ENCODE measurements at regions not wholly inside any gene's neighbourhood (a gene's known extent, or its start where the extent isn't known, plus 50 kb on each side); places are given as distances from the start of the nearest gene placed in this dataset.

- no peaks in the 10 kb centered on the region for H3K79me2 ChIP-seq (ENCODE audit: low read length)
- no peak overlapping the region for H3K4me2 ChIP-seq (ENCODE audit: low read depth, low read length, poor library complexity, severe bottlenecking)
- H2AFZ ChIP-seq (ENCODE audit: low read length): no peak overlapping the region
- no peaks in the 10 kb centered on the region for H3K36me3 ChIP-seq (ENCODE audit: insufficient read depth, low read length)
- H3K9me2 ChIP-seq (replicated peaks; ENCODE audit: insufficient read depth, low read length): no peaks in the 10 kb centered on the region
- no peak overlapping the region for H3K27ac ChIP-seq (ENCODE audit: low read length)
- no peaks in the 10 kb centered on the region for H3K4me1 ChIP-seq (ENCODE audit: low read length)
- no peaks in the 10 kb centered on the region for H3K27me3 ChIP-seq (ENCODE audit: low read length)
- H3K9ac ChIP-seq (ENCODE audit: low read length): no peak overlapping the region
- H4K20me1 ChIP-seq (ENCODE audit: insufficient read depth, low read depth, low read length): no peaks in the 10 kb centered on the region
- no peak overlapping the region for H3K4me3 ChIP-seq (ENCODE audit: low read length)
- DNase-seq: no peak
- no peaks in the 10 kb centered on the region for H3K9me3 ChIP-seq (ENCODE audit: low read length)
Observed at GRCh38 chr6:138680085-138680484, 93.5 kb upstream of the CCDC28A start.

- Histone ChIP-seq H4K20me1 (ENCODE audit: insufficient read depth, low read depth, low read length) (no peaks in the 10 kb centered on the region), H3K27ac (ENCODE audit: low read length) (no peak overlapping the region), H3K4me2 (ENCODE audit: low read depth, low read length, poor library complexity, severe bottlenecking) (no peak overlapping the region), H3K4me3 (ENCODE audit: low read length) (no peak overlapping the region), H3K9me2 (replicated peaks; ENCODE audit: insufficient read depth, low read length) (no peaks in the 10 kb centered on the region), H3K36me3 (ENCODE audit: insufficient read depth, low read length) (no peaks in the 10 kb centered on the region), H3K4me1 (ENCODE audit: low read length) (no peaks in the 10 kb centered on the region), H3K9ac (ENCODE audit: low read length) (no peak overlapping the region), H3K9me3 (ENCODE audit: low read length) (no peaks in the 10 kb centered on the region), H3K27me3 (ENCODE audit: low read length) (no peaks in the 10 kb centered on the region), H2AFZ (ENCODE audit: low read length) (no peak overlapping the region), H3K79me2 (ENCODE audit: low read length) (no peaks in the 10 kb centered on the region)
- DNase-seq: no peak
Observed at GRCh38 chr6:138681627-138682026, 91.9 kb upstream of the CCDC28A start.

DNA sequence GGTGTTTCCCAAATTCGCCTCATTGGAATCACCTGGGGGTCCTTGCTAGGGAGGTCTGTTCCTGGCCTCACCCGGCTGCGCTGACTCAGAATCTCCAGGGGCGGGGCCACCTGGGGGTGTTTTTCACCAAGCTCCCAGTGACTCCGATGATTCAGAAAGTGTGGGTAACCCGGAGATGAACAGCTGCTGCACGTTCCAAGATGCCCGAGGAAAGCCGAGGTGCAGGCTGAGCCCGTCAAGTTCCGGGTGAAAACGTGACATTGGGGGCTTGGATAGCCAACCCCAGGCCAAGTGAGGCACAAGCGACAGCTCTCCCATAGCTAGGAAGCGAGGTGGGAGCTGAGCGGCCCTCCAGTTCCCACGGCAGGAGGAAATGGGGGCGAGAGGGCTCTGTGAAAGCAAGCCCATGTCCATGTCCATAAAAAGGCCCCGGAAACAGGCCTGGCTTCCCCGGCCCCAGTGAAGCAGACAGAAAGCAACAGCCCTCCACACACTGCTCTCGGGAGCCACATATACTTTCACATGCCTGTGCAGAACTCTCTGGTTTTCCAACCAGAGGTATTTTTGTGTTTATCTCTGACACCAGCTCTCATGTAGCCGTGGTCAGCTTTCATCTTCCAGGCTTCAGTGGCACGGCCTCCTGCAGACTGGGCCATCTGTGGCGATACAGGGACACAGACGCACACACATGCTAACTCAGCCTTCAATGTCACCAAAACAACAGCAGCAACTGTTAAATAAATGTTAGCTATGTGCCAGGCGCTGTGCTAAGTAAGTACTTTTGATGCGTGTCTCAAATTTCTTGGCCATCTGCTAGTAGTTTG, 90.7 kb upstream of the CCDC28A start:
- Histone ChIP-seq H3K9me2 (replicated peaks; ENCODE audit: insufficient read depth, low read length) (no peaks in the 10 kb centered on the region), H3K27ac (ENCODE audit: low read length) (no peak overlapping the region), H4K20me1 (ENCODE audit: insufficient read depth, low read depth, low read length) (no peaks in the 10 kb centered on the region), H3K9me3 (ENCODE audit: low read length) (no peaks in the 10 kb centered on the region), H3K4me1 (ENCODE audit: low read length) (no peaks in the 10 kb centered on the region), H3K4me2 (ENCODE audit: low read depth, low read length, poor library complexity, severe bottlenecking) (no peak overlapping the region), H3K79me2 (ENCODE audit: low read length) (no peaks in the 10 kb centered on the region), H3K27me3 (ENCODE audit: low read length) (no peaks in the 10 kb centered on the region), H2AFZ (ENCODE audit: low read length) (no peak overlapping the region), H3K4me3 (ENCODE audit: low read length) (no peak overlapping the region), H3K9ac (ENCODE audit: low read length) (no peak overlapping the region), H3K36me3 (ENCODE audit: insufficient read depth, low read length) (no peaks in the 10 kb centered on the region)
- peak; percentile 10 for DNase-seq

DNA sequence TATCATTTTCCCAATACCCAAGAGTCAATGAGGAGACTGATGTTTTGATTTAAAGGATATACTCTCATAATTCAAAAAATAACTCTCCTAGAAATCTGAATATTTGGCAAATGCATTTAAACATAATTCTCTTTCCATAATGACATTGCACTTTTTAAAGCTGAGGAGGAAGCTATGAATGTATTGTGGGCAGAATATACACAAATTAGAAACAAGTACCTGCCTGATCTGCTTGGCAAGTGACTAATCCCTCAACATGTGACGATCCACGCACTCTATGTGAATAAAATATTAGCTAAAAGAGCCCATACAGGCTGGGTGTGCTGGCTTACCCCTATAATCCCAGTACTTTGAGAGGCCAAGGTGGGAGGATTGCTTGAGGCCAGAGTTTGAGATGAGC, 88.3 kb upstream of the CCDC28A start:
- no peak overlapping the region for H3K27ac ChIP-seq (ENCODE audit: low read length)
- DNase-seq: peak; percentile 24
- no peak overlapping the region for H3K4me2 ChIP-seq (ENCODE audit: low read depth, low read length, poor library complexity, severe bottlenecking)
- H3K9ac ChIP-seq (ENCODE audit: low read length): no peak overlapping the region
- no peaks in the 10 kb centered on the region for H3K36me3 ChIP-seq (ENCODE audit: insufficient read depth, low read length)
- H3K4me1 ChIP-seq (ENCODE audit: low read length): no peaks in the 10 kb centered on the region
- H3K9me2 ChIP-seq (replicated peaks; ENCODE audit: insufficient read depth, low read length): no peaks in the 10 kb centered on the region
- no peaks in the 10 kb centered on the region for H4K20me1 ChIP-seq (ENCODE audit: insufficient read depth, low read depth, low read length)
- no peak overlapping the region for H3K4me3 ChIP-seq (ENCODE audit: low read length)
- no peaks in the 10 kb centered on the region for H3K27me3 ChIP-seq (ENCODE audit: low read length)
- no peaks in the 10 kb centered on the region for H3K9me3 ChIP-seq (ENCODE audit: low read length)
- no peak overlapping the region for H2AFZ ChIP-seq (ENCODE audit: low read length)
- H3K79me2 ChIP-seq (ENCODE audit: low read length): no peaks in the 10 kb centered on the region

DNA sequence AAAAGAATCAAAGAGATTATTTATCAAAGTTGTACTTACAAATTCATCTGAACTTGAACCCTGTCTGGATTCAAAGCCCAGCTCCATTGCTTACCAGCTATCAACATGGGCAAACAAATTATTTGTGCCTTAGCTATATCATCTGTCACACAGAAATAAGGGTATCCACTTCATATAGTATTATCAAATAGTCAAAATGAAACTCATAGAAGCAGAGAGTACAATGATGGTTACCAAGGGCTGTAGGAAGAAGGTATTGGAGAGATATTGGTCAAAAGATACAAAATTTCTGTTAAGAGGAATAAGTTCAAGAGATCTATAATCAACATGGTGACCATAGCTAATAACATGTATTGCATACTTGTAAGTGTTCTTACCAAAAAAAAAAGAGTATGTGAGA, 87.8 kb upstream of the CCDC28A start:
- no peak overlapping the region for H2AFZ ChIP-seq (ENCODE audit: low read length)
- H3K9me2 ChIP-seq (replicated peaks; ENCODE audit: insufficient read depth, low read length): no peaks in the 10 kb centered on the region
- no peaks in the 10 kb centered on the region for H4K20me1 ChIP-seq (ENCODE audit: insufficient read depth, low read depth, low read length)
- H3K9ac ChIP-seq (ENCODE audit: low read length): no peak overlapping the region
- H3K4me3 ChIP-seq (ENCODE audit: low read length): no peak overlapping the region
- no peaks in the 10 kb centered on the region for H3K27me3 ChIP-seq (ENCODE audit: low read length)
- H3K9me3 ChIP-seq (ENCODE audit: low read length): no peaks in the 10 kb centered on the region
- H3K4me2 ChIP-seq (ENCODE audit: low read depth, low read length, poor library complexity, severe bottlenecking): no peak overlapping the region
- no peaks in the 10 kb centered on the region for H3K36me3 ChIP-seq (ENCODE audit: insufficient read depth, low read length)
- no peaks in the 10 kb centered on the region for H3K79me2 ChIP-seq (ENCODE audit: low read length)
- H3K4me1 ChIP-seq (ENCODE audit: low read length): no peaks in the 10 kb centered on the region
- peak; percentile 21 for DNase-seq
- no peak overlapping the region for H3K27ac ChIP-seq (ENCODE audit: low read length)

DNA sequence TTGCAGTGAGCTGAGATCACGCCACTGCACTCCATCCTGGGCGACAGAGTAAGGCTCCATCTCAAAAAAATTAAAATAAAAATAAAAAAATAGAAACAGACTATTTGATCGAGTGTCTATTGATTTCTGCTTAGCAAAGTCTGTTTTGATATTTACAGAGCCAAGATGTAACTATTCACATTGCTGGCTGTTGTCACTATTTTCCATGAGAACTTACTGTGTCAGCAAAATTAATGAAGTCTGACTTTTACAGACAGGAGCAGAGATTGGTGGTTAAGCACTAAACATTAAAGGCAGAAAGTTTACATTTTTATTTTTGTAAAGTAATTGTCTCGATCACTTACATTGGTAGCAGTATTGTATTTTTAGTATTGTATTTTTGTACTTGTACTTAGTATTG, 85.0 kb upstream of the CCDC28A start:
- Histone ChIP-seq H2AFZ (ENCODE audit: low read length) (no peak overlapping the region), H3K27me3 (ENCODE audit: low read length) (no peaks in the 10 kb centered on the region), H3K27ac (ENCODE audit: low read length) (no peak overlapping the region), H3K4me2 (ENCODE audit: low read depth, low read length, poor library complexity, severe bottlenecking) (no peak overlapping the region), H3K4me3 (ENCODE audit: low read length) (no peak overlapping the region), H4K20me1 (ENCODE audit: insufficient read depth, low read depth, low read length) (no peaks in the 10 kb centered on the region), H3K79me2 (ENCODE audit: low read length) (no peaks in the 10 kb centered on the region), H3K9me2 (replicated peaks; ENCODE audit: insufficient read depth, low read length) (no peaks in the 10 kb centered on the region), H3K4me1 (ENCODE audit: low read length) (peaks cover 2% of the 10 kb centered on the region), H3K9ac (ENCODE audit: low read length) (no peak overlapping the region), H3K36me3 (ENCODE audit: insufficient read depth, low read length) (no peaks in the 10 kb centered on the region), H3K9me3 (ENCODE audit: low read length) (no peaks in the 10 kb centered on the region)
- DNase-seq: no peak

GRCh38 chr6:138689849-138690248, 83.7 kb upstream of the CCDC28A start:
- no peak for DNase-seq
- Histone ChIP-seq H2AFZ (ENCODE audit: low read length) (no peak overlapping the region), H3K4me1 (ENCODE audit: low read length) (peaks cover 4% of the 10 kb centered on the region), H3K36me3 (ENCODE audit: insufficient read depth, low read length) (no peaks in the 10 kb centered on the region), H3K79me2 (ENCODE audit: low read length) (no peaks in the 10 kb centered on the region), H3K9me3 (ENCODE audit: low read length) (no peaks in the 10 kb centered on the region), H4K20me1 (ENCODE audit: insufficient read depth, low read depth, low read length) (no peaks in the 10 kb centered on the region), H3K9me2 (replicated peaks; ENCODE audit: insufficient read depth, low read length) (no peaks in the 10 kb centered on the region), H3K9ac (ENCODE audit: low read length) (no peak overlapping the region), H3K27me3 (ENCODE audit: low read length) (no peaks in the 10 kb centered on the region), H3K27ac (ENCODE audit: low read length) (no peak overlapping the region), H3K4me2 (ENCODE audit: low read depth, low read length, poor library complexity, severe bottlenecking) (no peak overlapping the region), H3K4me3 (ENCODE audit: low read length) (no peak overlapping the region)

DNA sequence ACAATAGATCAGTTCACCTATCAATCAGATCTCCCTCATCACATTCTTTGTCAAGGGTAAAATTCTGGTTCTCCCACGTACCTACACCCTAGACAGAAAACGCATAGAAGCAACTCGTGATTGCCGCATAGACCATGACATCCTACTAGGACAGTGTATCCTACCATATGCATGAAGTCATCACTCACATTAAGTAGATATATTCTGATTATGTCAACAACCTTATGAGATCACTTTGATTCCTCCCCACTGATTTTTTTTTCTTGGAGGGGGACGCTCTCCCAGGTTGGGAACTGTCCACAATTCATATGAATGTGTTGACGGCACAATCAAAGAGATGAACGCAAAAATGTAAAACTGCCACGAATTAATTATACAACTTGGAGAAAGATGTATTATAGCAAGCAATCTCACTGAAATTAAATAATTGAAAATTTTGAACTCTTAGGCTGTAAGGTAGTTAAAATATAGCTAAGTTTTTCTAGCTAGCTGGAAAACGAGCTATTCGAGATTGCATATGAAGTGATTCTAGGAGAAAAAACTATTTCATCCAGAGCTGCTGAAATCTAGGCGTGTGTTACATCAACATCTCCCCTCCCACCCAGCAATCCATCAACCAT, 82.5 kb upstream of the CCDC28A start:
- no peak overlapping the region for H3K9ac ChIP-seq (ENCODE audit: low read length)
- H3K36me3 ChIP-seq (ENCODE audit: insufficient read depth, low read length): no peaks in the 10 kb centered on the region
- H3K4me3 ChIP-seq (ENCODE audit: low read length): no peak overlapping the region
- no peaks in the 10 kb centered on the region for H4K20me1 ChIP-seq (ENCODE audit: insufficient read depth, low read depth, low read length)
- DNase-seq: no peak
- H3K4me1 ChIP-seq (ENCODE audit: low read length): peaks cover 4% of the 10 kb centered on the region
- H3K4me2 ChIP-seq (ENCODE audit: low read depth, low read length, poor library complexity, severe bottlenecking): no peak overlapping the region
- no peak overlapping the region for H2AFZ ChIP-seq (ENCODE audit: low read length)
- no peak overlapping the region for H3K27ac ChIP-seq (ENCODE audit: low read length)
- H3K9me2 ChIP-seq (replicated peaks; ENCODE audit: insufficient read depth, low read length): no peaks in the 10 kb centered on the region
- H3K27me3 ChIP-seq (ENCODE audit: low read length): no peaks in the 10 kb centered on the region
- H3K79me2 ChIP-seq (ENCODE audit: low read length): no peaks in the 10 kb centered on the region
- H3K9me3 ChIP-seq (ENCODE audit: low read length): no peaks in the 10 kb centered on the region
